Heart right ventricle (tissue), 16 donors: ENCODE measurements at regions not wholly inside any gene's neighbourhood (a gene's known extent, or its start where the extent isn't known, plus 50 kb on each side); places are given as distances from the start of the nearest gene placed in this dataset.

Experiments used
- ATAC-seq, 8 donors: fragments of 200-7000 bp; cut with Tn5 transposase; one replicate each; pipeline ENCODE4 v1.9.1; 2020; ENCODE audit warnings: mild to moderate bottlenecking in 8 of 8, moderate library complexity in 8 of 8, moderate number of reproducible peaks in 1 of 8
- DNase-seq, 2 donors: peaks; one replicate each; pipeline ENCODE4 v3.0.0-alpha.2; 2020
- H3K27ac ChIP-seq, 10 donors: fragments of 200-600 bp; sonication (generic) in 2 of 10; one replicate each; pipeline versions ENCODE4 v1.5.0 to v1.8.0; 2020 to 2022; ENCODE audit warnings: mild to moderate bottlenecking in 3 of 10
- H3K27me3 ChIP-seq, 7 donors: fragments of 200-600 bp; one replicate each; pipeline ENCODE4 v1.8.0; 2021 to 2022; ENCODE audit warnings: mild to moderate bottlenecking in 2 of 7
- H3K36me3 ChIP-seq, 9 donors: fragments of 200-600 bp; sonication (generic) in 1 of 9; one replicate each; pipeline versions ENCODE4 v1.5.0 to v1.8.0; 2020 to 2022; ENCODE audit warnings: mild to moderate bottlenecking in 2 of 9
- H3K4me1 ChIP-seq, 9 donors: fragments of 200-600 bp; sonication (generic) in 1 of 9; one replicate each; pipeline versions ENCODE4 v1.5.0 to v1.8.0; 2020 to 2022; ENCODE audit warnings: mild to moderate bottlenecking in 4 of 9
- H3K4me3 ChIP-seq, 10 donors: fragments of 200-600 bp; sonication (generic) in 2 of 10; one replicate each; pipeline versions ENCODE4 v1.5.0 to v1.8.0; 2020 to 2022; ENCODE audit warnings: mild to moderate bottlenecking in 7 of 10, moderate library complexity in 2 of 10
- H3K9me3 ChIP-seq, 11 donors: fragments of 200-600 bp in 10 of 11; sonication (generic) in 2 of 11; one replicate each; pipeline versions ENCODE4 v1.5.0 to v1.8.0; 2013 to 2022; ENCODE audit warnings: mild to moderate bottlenecking in 2 of 11, control low read depth in 1 of 11, moderate library complexity in 1 of 11
- WGBS, 2 donors: extraction: QIAGEN DNeasy Blood & Tissue Kit; methylation state at CpG; one replicate each; pipeline ENCODE4 v1.1.7; 2013; ENCODE audit warnings: inconsistent platforms in 1 of 2; 5-methylcytosine and 5-hydroxymethylcytosine counted together
- intact Hi-C, 10 donors: fragments of 100-400 bp; cut with DNase I; formaldehyde crosslinking; loops; one replicate each; pipeline versions ENCODE4 v1.11.1 to v1.14.2; 2022
- TF ChIP-seq, protein P1 (sequence below), 9 donors: fragments of 200-600 bp; sonication (generic) in 2 of 9; IDR thresholded peaks; one replicate each; pipeline versions ENCODE4 v1.5.0 to v1.8.0; 2021 to 2022; ENCODE audit warnings: antibody characterized with exemption in 9 of 9, mild to moderate bottlenecking in 5 of 9, moderate library complexity in 1 of 9
- donor health status: Arrhythmogenic right ventricular cardiomyopathy.
- donor health status: ischemic (EF 13 %, LVEDD 7.1; RV severe dilation, severe dysfunction).
- donor health status: healthy with polysubstance abuse.
- donor health status: DM: no; HTN: yes; CAD: no.
- donor health status: DM: no; HTN: no; CAD: no.
- donor health status: ischemic (EF 25% LVEDD 6.9; RV normal size, moderate dysfunction).
- donor health status: ischemic (EF 25% LVEDD 5.7; RV mildly dilated, moderate dysfunction).
- donor health status: healthy.
- donor health status: DM: yes; HTN: yes; CAD: no.
- donor health status: Ischemic cardiomyopathy.
- donor health status: ischemic (EF 35%, LVEDD 5.7; RV mildly dilated, moderate dysfunction).
- donor health status: nonischemic (EF 11% LVEDD 7.7; RV severe dilation, severe dysfunction).
- donor health status: DM: yes; HTN: yes; CAD: no.
- donor health status: PGD.
- donor health status: ischemic (EF 29% LVEDD 5.4; RV normal size, mild dysfunction).
- donor health status: nonischemic (EF 23%, LVEDD 6.1; RV moderate dilation, normal function).

DNA sequence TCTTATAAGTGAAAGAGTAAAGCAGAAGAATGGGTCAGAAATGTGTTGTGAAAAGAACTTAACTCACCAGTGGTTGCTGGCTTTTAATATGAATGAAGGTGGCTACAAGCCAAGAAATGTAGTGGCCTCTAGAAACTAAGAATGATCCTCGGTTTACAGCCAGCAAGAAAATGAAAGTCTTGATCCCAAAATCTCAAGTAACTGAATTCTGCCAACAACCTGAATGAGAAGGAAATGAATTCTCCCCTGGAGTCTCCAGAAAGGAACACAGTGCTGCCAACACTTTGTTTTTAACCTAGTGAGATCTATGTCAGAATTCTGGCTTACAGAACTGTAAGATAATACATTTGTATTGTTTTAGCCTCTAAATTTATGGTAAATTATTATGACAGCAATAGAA is 193.0 kb downstream of the FZD1 start:
- Histone ChIP-seq H3K27me3 (no peaks in the 10 kb centered on the region), H3K27ac (no peak overlapping the region), H3K4me3 (no peak overlapping the region), H3K36me3 (no peaks in the 10 kb centered on the region), H3K9me3 (peaks cover 0 to 36% (median 8%) of the 10 kb centered on the region in 11 donors), H3K4me1 (peaks cover 0 to 3% (median 0%) of the 10 kb centered on the region in 9 donors)
- 52 to 56% methylated on average over 1 of the region's 1 CpG for WGBS, 2 donors
- intact Hi-C loops = no loop called here
- ATAC-seq (peak in 4 of 8 donors; percentile 41 to 76 (median 48)), DNase-seq (no peak)
- TF ChIP-seq, protein P1, sequence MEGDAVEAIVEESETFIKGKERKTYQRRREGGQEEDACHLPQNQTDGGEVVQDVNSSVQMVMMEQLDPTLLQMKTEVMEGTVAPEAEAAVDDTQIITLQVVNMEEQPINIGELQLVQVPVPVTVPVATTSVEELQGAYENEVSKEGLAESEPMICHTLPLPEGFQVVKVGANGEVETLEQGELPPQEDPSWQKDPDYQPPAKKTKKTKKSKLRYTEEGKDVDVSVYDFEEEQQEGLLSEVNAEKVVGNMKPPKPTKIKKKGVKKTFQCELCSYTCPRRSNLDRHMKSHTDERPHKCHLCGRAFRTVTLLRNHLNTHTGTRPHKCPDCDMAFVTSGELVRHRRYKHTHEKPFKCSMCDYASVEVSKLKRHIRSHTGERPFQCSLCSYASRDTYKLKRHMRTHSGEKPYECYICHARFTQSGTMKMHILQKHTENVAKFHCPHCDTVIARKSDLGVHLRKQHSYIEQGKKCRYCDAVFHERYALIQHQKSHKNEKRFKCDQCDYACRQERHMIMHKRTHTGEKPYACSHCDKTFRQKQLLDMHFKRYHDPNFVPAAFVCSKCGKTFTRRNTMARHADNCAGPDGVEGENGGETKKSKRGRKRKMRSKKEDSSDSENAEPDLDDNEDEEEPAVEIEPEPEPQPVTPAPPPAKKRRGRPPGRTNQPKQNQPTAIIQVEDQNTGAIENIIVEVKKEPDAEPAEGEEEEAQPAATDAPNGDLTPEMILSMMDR (IDR thresholded peaks at IDR 0.05) = no peak

DNA sequence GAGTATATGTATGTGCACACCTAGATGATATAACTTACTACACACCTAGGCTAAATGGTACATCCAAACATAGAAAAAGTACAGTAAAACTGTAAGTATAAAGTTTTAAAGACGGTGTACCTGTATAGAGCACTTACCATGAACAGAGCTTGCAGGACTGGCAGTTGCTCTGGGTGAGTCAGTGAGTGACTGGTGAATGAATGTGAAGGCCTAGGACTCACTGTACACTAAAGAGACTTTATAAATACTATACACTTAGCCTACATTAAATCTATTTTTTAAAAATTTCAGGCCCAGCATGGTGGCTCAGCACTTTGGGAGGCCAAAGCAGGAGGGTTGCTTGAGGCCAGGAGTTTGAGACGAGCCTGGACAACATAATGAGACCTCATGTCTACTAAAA is 195.3 kb downstream of the FZD1 start:
- DNase-seq (no peak), ATAC-seq (no peak)
- Histone ChIP-seq H3K4me1 (peaks cover 0 to 3% (median 0%) of the 10 kb centered on the region in 9 donors), H3K36me3 (no peaks in the 10 kb centered on the region), H3K4me3 (no peak overlapping the region), H3K27me3 (no peaks in the 10 kb centered on the region), H3K9me3 (peaks cover 0 to 36% (median 8%) of the 10 kb centered on the region in 11 donors), H3K27ac (no peak overlapping the region)
- TF ChIP-seq, protein P1 (IDR thresholded peaks at IDR 0.05) = no peak
- intact Hi-C loops = no loop called here
- 93 to 98% methylated on average over 2 of the region's 2 CpGs for WGBS, 2 donors

DNA sequence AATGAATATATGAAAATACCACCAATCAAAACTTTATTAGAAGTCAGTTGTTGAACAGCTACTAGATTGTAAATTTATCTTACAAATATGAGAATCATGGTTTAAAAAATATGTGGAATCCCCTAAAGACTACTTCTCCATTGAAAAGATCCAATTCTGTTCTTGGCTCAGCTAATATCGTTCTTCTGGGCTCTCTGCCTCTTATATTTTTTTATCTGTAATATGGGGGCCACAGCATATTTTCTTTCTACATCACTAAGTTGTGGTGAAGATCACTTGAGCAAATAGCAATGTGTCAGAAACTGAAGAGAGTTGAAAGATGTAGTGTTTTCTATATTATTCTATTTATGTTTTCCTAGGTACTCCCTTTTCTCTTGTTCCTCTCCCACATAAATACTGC is 198.1 kb downstream of the FZD1 start:
- TF ChIP-seq, protein P1 (IDR thresholded peaks at IDR 0.05) = no peak
- DNase-seq = no peak
- Histone ChIP-seq H3K36me3 (no peaks in the 10 kb centered on the region), H3K4me1 (peaks cover 0 to 4% (median 0%) of the 10 kb centered on the region in 9 donors), H3K4me3 (no peak overlapping the region), H3K27ac (no peak overlapping the region), H3K27me3 (no peaks in the 10 kb centered on the region), H3K9me3 (peaks cover 0 to 13% (median 8%) of the 10 kb centered on the region in 11 donors)
- no peak for ATAC-seq
- 71 to 76% methylated on average over 1 of the region's 1 CpG for WGBS, 2 donors
- intact Hi-C loops = loop anchor here in 1 of 10 donors (5.0 kb wide), 1 partner anchor 165 kb away; no protein-coding TSS in a partner anchor

DNA sequence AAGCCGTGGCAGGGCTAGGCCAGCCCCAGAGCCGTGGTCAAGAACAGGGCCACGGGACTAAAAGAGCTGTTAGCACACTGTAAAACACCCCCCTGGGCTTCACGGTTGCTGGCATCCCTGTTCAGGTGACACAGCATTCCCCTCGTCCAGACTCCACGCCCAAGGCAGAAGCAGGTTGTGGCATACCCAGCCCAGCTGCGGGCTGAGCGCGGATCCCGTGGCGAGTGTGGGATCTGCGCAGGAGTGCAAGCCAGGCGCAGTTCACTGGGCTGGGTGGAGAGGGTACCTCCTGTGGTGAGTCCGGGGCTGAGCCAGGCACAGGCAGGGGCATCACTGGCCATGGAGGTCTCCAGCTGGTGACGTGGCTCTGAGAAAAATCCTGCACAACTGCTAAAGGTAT is 199.1 kb downstream of the FZD1 start:
- Histone ChIP-seq H3K4me1 (peaks cover 0 to 4% (median 0%) of the 10 kb centered on the region in 9 donors), H3K27me3 (no peaks in the 10 kb centered on the region), H3K9me3 (peaks cover 0 to 3% (median 0%) of the 10 kb centered on the region in 11 donors), H3K4me3 (no peak overlapping the region), H3K27ac (no peak overlapping the region), H3K36me3 (no peaks in the 10 kb centered on the region)
- intact Hi-C loops = loop anchor here in 1 of 10 donors (5.0 kb wide), 1 partner anchor 164 kb away; no protein-coding TSS in a partner anchor
- TF ChIP-seq, protein P1 (IDR thresholded peaks at IDR 0.05) = no peak
- 87 to 89% methylated on average over 15 of the region's 15 CpGs for WGBS, 2 donors
- DNase-seq (no peak), ATAC-seq (no peak)
